Suppressor macrophage (primary cell): ENCODE measurements at regions not wholly inside any gene's neighbourhood (a gene's known extent, or its start where the extent isn't known, plus 50 kb on each side); places are given as distances from the start of the nearest gene placed in this dataset.

Source experiments
- DNase-seq, 4 experiments: peaks; one replicate each; pipeline ENCODE4 v3.0.0-alpha.2; 2020 to 2022

DNA sequence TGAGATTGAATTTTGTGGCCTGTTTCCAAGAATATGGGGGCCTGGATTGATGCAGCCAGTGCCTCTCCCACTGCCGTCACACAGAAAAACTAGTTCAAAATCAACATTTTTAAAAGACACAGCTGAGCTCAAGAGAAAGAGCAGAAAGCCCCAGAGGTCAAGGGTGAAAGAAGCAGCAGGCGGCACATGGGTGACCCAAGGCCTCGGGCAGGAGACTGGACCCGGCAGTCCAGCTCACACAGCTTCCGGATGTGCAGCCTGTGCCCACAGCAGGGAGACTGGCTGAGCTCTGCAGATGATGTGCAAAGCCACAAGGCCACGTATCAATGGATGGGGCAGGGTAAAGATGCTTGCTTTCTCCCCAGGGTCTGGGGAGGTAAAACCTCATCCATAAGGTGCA lies 50.4 kb upstream of the RNF32 start:
- DNase-seq: no peak

DNA sequence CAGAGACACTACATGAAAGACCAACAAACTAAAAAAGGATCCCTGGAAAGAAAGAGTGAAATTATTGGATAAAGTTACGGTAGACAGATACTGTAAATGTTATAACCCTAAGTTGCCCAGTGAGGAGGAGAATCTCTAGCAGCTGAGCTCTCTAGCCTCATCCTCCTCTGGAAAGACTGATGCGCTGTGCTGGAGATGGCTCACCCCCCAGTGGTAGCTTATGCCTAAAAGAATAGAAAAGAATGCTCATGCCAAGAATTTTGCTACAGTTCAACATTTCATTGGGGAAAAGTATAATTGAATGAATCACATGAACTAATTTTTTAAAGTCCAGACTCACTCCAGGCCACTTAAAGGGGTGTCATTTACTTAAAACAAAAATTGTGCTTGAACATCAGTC lies 50.8 kb upstream of the RNF32 start:
- DNase-seq: no peak

DNA sequence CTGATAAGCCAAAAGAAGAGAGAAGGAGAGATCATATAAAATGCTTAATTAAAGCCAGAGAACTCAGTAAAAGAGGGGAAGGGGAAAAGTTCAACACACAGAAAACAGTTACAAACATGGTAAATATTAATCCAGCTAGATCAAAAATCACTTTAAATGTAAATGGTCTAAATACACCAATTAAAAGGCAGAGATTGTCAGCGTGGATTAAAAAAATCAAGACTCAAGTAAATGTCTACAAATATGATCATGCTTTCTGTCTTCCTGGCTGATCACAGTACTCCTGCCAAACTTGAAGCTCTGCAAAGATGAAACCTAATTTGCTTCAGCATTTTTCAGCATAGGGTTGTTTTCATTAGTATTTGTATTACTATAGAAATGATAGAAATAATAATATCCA lies 54.6 kb upstream of the RNF32 start:
- no peak for DNase-seq

DNA sequence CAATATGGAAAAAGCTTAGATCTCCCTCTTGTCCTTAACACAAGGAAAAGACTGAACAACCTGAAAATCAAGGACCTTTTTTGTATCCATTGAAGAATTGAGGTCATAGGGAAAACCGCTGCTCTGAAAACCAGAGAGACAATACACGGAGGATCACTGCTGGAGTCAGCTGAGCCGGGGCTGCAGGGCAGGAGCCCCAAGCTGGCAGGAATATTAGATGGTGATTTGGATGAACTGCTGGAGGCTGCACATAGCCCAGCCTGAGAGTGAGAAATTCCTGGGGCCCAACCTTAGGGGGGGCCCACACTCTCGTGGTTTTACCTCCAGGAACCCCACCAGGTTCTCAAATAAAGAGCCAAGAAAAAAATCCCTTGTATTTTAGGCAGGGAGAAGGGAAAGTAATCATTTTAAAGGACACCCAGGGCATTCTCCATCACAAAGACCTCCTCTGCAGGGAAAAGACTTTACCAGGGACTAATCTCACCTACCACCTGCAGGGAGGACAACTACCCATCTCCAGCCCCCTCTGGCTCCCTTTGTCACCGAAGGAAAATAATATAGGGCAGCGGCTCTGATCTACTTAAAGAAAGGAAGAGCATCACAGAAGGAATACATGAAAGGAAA lies 55.4 kb upstream of the RNF32 start:
- no peak for DNase-seq

DNA sequence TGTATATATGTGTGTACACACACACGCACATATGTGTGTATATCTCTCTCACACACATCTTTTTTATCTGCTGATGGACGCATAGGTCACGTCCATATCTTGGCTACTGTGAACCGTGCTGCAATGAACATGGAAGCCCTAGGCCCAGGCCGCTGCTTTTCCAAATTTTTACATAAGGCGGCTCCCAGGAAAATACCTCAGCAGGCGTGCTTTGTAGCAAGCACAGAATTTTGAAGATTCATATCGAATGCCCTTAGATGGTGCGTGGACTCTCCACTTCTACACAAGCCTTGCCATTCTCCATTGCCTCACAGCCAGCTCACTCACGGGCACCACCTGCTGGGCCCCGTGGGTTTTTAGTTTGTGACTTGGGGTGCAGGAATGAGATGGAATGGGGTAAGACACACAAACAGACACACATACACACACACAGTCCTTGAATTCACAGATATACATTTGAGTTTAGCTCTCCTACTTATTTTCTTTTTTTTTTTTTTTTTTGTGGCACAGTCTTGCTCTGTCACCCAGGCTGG lies 57.9 kb upstream of the RNF32 start:
- no peak for DNase-seq

DNA sequence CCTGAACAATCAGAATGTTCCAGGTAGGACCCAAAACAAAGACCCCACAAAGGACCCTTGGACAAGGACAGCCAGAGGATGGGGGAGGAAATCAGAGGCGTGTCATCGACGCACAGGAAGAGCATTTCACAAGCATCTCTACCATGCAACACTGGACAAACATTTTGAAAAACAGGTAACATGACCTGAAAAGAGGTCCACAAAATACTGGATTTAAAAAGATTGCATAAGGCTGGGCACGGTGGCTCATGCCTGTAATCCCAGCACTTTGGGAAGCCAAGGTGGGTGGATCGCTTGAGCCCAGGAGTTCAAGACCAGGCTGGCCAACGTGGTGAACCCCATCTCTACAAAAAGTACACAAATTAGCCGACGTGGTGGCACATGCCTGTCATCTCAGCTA lies 60.5 kb upstream of the RNF32 start:
- DNase-seq: no peak

DNA sequence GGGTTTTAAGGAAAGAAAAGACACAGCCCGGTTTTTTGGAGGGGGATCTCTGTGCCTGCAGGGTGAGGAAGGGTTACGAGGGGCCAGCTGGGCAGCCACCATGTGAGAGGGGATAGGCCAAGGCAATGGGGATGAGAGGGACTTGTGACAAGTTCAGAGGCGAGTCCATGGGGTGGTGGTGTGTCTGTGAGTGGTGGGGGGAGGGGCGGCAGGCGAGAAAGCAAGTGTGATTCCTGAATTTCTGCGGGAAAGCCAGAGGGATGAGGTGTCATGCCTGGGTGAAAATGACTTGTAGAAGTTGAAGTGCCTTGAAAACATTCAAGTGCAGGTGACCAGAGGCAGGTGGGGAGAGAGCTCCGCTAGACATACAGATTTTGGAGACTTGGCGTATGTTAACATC lies 61.0 kb upstream of the RNF32 start:
- DNase-seq: no peak

DNA sequence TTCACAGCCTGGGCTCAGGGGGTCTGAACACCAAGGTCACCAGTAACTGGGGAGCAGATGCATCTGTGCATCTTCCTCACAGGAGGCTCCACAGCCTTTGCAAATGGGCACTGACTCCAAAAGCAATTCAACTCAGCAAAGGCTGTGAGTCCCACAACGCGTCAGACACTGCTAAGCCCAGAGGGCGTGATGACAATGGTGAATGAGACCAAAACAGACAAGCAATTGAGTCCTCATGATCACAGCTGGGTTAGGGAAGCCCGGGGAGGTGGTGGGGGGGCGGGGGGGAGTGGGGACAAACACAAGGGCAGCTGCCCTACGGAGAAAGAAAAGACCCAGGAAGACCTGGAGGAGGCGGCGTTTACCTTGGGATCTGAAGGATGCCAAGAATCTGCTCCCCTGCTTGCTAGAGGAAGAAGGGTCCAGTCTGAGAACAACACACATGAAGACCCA lies 61.6 kb upstream of the RNF32 start:
- DNase-seq: no peak

DNA sequence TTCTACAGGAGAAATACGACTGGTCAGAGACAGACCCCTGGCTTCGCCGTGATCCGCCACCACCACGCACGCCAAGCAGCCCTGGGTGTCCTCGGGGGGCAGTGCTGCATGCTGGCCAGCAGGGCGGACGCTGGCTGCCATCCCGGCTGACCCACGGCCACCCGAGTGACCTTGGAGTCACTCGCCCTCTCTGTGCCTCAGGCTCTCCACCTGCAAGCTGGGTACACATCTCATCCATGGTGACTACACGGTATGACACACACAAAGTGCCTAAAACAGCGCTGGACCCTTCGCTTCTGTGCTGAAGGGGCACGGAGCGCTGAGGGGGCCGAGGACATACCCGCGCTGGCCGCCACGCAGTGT lies 62.0 kb upstream of the RNF32 start:
- no peak for DNase-seq

DNA sequence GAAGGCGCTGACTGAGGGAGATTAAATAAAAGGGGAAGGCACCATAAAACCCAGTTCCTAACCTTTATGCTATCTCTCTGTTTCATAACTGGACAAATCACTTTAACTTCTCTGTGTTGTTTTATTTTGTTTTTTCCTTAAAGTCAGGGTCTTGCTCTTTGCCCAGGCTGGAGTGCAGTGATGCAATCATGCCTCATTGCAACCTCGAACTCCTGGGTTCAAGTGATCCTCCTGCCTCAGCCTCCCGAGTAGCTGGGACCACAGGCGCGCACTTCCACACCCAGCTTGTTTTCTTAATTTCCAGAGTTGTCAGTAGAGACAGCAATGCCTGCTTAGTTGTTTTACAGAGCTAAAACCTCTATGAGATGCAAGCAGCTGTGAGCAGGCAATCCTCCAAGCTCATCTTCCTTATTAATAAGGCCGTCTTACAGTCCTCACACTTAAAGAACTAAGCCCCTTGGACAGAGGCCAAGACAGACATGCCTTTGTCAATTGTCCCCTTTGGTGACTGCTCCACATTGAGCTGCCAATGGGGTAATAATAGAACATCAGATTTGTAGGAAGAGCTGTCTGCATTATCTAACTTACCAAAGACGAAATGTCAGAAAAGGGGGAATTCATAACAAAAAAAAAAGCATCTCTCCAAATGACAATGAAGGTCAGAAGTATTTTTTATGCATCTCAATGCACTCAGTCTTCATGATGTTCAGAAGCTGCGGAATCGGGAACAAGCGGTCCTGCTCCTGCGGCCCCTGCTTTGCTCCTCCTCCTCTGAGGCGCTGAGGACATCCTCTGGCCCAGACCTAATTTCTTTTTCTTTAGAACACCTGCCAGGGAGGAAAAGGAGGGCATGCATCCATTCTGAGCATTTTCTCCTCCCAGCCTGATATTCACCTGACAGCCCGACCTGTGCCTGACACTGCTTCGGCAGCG lies 62.7 kb upstream of the RNF32 start:
- no peak for DNase-seq

DNA sequence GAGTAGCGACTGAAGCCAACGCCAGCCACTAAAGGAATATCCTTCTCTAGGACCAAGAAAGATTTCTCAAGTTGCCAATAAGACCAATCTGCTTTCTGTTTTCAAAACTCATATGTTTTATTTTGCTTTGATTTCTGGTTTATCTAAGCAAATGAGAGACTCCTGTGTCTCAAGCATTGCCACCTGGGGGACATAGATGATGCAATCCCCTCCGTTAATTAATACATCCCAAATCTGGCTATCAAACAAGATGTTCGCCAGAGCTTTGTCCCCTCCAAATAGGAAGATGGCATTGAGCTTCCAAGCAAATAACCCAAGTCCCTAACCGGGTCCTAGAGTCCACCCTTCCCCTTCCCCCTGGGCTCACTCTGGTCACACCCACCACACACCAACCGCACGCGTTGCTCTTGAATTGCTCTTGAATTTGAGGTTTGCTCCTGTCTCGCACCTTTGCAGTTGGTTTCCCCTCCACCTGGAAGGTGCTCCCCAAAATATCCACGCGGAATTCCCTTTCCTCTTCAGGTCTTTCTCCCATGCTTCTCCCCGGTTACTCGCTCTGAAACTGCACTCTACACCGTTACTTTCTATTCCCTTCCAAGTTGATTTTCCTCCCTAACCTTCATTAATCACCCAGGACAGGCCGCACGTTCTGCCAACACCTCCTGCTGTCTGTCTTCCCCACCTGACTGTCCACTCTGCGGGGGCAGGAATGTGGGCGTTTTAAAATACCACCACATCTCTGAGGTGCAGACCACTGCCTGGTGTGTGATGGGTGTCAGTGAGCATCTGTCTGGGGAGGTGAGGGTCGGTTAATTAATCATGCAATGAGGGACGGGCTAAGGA lies 64.1 kb upstream of the RNF32 start:
- no peak for DNase-seq

DNA sequence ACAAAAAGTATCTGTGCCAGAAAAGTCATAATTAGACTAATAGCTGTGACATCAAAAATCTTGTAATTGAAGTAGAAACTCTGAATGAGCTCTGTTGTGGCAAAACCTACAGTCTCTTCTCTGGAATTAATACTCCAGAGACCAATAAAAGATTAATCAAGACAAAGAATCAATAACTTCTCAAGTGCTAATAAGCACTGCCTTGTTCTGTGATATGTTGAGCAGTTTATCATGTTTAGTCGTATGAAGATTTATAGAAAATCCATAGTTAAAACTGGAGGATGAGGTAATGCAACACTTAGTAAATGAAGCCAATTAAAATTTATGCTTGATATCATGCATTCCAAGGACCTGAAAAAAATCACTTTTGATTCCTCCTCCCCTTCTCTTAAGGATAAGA lies 72.3 kb upstream of the RNF32 start:
- DNase-seq: no peak

DNA sequence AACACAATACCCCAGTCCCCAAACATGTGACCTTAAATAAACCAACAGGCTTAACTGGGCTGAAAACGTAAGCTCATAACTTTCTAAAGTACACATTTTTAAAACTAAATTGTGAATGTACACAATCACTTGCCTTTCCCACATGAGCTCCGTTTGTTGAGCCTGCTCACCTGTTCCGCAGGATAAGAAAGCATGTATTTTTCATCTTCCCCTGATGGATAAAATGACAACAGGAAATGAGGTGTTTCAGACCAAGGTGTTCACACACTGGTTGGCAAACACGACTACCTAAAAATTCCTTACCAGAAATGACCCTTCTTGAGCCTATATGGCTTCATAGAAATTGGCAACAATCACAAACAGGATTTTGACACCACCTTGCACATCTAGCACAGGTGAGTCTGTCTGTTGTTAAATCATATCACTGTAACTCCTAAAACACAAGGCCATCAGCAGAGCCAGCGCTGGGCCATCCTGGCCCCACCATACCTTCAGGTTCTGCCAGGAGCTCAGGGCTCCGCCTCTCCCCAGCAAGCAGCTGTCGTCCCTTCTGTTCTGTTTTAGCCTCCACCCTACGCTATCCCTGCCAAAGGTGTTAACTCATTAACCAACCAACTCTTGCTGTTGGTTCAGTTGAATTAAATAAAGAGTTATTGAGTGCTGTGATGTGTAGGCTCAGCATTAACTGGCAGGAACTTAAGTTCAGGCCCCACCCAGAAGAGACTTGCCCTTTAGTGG lies 73.6 kb upstream of the RNF32 start:
- no peak for DNase-seq

DNA sequence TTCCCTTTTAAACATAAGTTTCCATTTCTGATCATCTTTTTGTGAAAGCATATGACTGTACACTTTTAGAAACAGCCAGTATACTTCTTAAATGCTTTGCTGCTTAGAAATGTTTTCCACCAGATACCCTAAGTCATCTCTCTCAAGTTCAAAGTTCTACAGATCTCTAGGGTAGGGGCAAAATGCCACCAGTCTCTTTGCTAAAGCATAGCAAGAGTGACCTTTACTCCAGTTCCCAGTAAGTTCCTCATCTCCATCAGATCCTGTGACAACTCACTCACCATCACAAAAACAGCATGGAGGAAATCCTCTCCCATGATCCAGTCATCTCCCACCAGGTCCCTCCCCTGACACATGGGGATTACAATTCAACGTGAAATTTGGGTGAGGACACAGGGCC lies 75.6 kb upstream of the RNF32 start:
- DNase-seq: peak in 3 of 4 experiments; percentile 6 to 40 (median 8)

DNA sequence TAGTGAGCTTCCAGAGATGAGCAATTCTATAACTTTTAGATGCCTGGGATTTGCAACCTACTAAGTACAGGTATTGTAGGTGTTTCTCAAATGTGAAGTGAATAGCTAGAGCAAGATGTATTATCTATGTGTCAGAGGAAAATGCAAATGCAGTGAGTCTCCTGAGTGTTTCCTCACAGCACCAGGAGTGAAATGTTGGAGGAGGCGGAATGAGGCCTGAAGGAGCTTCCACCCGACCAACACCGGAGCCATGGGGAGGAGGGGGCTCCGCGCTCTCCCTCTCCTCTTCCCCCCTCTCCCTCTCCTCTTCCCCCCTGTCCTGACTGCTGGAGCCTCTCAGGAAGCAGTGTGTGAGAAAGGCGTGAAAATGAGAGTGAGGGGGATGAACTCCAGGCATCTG lies 79.9 kb upstream of the RNF32 start:
- no peak for DNase-seq

DNA sequence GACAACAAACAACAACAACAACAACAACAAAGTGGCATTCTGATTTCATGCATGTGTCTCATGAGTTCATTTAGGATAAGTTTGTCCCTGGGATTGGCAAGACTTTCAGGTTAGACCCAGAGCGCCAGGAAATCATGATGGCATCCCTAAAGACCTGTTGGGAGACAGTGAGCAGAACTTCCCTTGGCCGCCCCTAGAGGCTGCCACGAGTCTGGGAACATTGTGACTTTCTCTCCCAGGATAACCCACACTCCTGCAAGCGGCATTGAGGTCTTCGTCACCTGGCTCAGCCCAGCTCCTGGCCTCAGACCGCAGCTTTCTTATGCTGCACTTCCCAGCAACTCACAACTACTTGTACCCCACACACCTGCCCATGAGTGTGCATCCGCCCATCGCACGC lies 80.5 kb upstream of the RNF32 start:
- DNase-seq: no peak

DNA sequence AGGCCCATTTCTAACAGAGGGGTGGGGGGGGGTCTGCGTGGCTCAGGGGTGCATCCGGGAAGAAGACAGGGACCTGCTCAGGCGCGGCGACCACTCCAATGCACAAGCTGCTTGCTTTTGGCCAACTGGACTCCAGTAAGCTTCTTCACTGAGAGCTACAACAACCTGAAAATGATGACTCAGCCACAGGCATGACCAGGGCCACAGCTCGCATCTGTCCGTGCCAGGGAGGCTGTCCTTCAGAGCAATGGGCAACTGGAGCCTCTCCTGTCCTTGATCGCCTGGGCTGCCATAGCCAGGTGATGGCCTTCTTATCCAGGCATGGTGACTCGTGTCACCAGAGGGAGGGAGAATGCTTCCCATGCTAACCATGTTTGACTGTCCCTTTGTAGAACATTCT lies 81.6 kb upstream of the RNF32 start:
- DNase-seq: no peak

DNA sequence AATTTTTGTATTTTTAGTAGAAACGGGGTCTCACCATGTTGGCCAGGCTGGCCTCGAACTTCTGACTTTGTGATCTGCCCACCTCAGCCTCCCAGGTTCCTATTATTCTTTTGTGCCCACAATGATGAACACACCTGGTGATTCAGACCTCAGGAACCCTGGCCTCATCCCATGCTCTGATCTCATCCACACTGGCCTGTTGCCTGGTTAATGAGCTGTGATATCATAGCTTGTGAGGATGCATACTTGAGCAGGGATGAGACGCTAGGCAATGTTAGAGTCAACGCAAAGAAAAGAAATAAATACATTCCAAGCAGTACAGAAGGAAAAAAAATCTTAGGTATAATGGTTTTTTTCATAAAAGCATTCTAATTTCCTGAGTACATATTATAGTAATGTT lies 82.4 kb upstream of the RNF32 start:
- DNase-seq: no peak

DNA sequence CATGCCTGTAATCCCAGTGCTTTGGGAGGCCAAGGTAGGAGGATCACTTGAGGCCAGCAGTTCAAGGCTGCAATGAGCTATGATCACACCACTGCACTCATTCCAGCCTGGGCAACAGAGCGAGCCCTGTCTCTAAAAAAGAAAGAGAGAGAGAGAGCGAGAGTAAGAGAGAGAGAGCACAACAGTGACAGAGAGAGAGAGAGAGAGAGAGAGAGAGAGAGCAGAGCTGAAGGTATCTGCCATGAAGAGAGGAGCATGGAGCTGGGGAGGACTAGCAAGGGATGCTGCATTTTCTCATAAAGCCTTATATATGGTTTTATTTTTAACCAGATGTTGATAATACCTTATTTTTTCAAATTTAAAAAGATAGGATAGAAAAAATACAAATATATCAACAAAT lies 84.5 kb upstream of the RNF32 start:
- no peak for DNase-seq

DNA sequence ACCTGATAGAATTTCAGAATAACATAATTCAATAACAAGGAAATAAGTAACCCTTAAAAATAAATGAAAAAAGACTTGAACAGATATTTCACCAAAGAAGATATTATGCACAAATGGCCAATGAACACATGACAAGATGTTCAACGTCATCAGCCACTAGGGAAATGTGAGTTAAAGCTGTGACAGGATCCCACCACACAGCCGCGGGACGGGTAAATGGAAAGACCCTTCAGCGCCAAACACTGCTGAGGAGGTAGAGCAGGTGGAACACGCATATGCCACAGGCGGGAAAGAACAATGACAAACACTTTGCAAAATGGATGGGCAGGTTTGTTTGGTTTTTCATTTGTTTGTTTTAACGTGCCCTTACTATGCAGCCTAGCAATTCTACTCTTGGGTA lies 86.1 kb upstream of the RNF32 start:
- DNase-seq: no peak

DNA sequence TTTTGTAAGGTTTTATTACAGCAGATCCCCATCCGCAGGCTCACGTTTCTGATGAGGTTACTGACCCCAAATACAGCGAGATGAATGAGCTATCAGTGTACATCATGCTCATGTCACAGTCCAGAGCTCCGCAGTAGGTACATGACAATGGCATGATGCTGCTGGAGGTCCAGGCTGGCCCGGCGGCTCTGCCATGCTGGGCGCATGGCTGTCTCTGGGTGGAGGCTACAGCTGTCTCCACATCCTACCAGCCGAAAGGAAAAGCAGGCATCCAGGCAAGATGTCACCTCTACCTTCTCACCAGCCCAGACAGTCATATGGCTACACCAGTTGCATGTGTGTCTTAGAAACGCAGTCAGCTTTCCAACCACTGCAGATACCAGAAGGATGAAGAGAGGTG lies 90.9 kb upstream of the RNF32 start:
- DNase-seq: no peak

DNA sequence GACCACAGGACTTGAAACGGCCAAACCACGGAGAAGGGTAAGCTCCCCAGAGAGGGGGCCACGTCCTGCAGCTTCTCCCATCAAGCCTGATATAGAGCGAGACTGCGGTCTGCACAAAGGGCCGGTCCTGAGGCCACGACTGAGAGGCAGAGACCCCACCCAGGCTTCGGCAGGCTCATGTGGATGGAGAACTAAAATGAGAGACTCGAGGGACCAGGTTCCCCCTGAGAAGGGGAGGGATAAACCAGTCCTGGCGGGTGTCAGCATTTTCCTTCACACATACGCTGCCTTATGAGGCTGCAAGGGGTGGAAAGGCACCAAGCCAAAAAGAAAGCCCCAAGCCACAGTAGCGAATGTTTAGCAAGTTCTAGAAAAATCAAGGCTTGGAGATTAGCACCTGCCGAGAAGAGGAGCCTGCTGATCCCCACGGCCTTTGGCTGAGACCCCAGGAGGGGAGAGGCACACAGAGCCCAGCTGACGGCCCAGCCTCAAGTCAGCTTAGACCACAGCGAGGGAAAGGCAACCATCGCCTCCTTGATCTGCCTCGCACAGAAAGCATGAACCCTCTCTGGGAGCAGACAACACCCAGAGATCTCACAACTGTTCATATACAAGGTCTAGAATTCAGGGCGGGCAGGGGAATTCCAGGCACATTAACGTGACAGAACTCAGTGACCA lies 92.6 kb upstream of the RNF32 start:
- DNase-seq: no peak
